GM12875 (cell line): ENCODE measurements at regions not wholly inside any gene's neighbourhood (a gene's known extent, or its start where the extent isn't known, plus 50 kb on each side); places are given as distances from the start of the nearest gene placed in this dataset.

Experiments used
- H3K4me3 ChIP-seq: one replicate; pipeline ENCODE4 v1.5.1; 2011; ENCODE audit warnings: low read depth, low read length, control low read depth
- TF ChIP-seq, protein P1 (sequence below): IDR thresholded peaks from 2 replicates; pipeline ENCODE4 v1.5.1; 2011; ENCODE audit warnings: low read depth, mild to moderate bottlenecking, control low read depth, inconsistent platforms, low read length, moderate library complexity, borderline replicate concordance; ENCODE audit not compliant: insufficient read depth

DNA sequence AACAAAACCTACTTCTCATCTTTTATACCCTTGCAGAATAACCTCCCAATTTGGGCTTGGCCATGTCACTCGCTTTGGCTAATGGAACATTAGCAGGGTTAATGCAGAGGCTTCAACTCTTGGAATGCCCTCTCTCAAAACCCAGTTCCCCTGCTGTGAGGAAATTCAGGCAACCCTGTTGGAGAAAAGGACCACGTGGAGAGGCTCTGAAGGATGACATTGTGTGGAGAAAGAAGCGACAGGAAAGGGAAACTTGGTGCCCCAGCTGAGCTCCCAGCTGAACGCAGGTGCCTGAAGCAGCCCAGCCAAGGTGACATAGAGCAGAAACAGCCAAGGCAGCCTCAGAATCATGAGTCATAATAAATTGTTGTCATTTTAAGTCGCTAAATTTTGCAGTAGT lies 214.2 kb upstream of the GHITM start:
- no peak overlapping the region for H3K4me3 ChIP-seq
- TF ChIP-seq, protein P1, sequence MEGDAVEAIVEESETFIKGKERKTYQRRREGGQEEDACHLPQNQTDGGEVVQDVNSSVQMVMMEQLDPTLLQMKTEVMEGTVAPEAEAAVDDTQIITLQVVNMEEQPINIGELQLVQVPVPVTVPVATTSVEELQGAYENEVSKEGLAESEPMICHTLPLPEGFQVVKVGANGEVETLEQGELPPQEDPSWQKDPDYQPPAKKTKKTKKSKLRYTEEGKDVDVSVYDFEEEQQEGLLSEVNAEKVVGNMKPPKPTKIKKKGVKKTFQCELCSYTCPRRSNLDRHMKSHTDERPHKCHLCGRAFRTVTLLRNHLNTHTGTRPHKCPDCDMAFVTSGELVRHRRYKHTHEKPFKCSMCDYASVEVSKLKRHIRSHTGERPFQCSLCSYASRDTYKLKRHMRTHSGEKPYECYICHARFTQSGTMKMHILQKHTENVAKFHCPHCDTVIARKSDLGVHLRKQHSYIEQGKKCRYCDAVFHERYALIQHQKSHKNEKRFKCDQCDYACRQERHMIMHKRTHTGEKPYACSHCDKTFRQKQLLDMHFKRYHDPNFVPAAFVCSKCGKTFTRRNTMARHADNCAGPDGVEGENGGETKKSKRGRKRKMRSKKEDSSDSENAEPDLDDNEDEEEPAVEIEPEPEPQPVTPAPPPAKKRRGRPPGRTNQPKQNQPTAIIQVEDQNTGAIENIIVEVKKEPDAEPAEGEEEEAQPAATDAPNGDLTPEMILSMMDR, result no peak

DNA sequence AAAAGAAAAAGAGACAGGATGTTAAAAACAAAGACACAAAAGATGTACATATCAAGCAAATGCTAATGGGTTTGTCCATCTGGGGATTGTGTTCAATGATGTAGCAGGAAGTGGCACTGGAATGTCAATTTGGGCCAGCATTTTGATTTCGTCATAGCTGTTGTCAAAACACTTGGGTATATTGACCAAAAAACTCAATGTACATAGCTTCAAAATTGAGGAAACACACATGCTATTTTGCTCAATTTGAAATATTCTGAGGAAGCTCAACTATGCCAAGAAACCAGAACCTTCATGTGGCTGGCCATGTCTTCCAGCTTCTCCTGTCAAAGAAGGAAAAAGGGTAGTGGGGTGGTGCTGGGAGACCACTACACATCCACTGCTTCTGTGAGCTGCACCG lies 212.7 kb upstream of the GHITM start:
- TF ChIP-seq, protein P1, result no peak
- no peak overlapping the region for H3K4me3 ChIP-seq

DNA sequence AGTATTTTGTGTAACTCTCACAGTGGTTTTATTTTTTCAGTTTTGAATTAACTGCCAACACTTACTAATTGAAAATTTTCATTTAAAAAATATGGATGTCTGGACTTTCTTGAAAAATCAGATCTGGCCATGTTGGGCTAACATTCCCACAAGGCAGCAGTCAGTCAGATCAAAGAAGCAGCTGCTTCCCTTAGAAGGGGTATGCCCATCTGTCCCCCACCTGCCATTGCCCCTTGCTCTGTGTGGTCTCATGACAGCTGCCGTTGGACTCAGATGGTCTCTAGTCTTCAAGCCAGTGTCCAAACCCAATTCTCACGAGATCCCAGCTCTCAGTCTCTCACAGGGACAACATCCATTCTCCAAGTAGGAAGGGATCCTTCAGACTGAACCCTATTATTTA lies 212.1 kb upstream of the GHITM start:
- TF ChIP-seq, protein P1, result no peak
- H3K4me3 ChIP-seq, result no peak overlapping the region

DNA sequence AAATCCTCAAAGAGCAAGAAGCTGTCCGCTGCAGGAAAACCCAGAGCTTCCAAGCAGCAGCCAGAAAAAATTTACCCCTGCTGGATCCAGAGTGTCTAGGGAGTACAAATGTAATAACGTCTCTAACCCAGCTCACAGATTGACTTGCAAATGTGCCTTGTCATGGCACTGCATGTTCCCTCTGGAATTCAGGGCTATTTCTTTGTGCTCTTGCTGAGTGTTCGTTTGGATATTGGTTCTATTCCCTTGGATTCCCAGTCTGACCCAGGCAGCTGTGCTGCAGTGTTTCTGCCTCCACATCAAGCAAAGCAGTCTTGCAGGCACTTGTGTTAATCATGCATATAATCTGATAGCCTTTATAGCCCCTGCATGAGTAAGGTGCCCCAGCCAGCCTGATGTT lies 209.9 kb upstream of the GHITM start:
- H3K4me3 ChIP-seq, result no peak overlapping the region
- TF ChIP-seq, protein P1, result no peak

DNA sequence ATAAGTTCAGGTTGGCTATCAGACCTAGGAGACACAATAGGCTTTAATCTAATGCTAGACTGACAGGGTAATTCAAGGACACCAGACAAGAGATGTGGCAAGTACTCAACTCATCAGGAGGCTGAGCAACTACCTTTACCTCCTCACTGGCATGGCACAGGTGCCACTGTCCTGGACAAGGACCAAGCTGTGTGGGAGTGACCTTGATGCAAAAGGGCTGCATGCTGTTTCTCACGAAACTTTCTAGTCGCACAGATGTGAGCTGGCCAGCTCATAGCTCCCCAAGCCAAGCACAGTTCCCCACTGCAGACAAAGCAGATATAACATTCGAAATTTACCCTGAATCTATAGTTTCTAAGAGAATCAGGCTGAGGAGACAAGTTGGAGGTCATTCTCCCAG lies 207.6 kb upstream of the GHITM start:
- no peak overlapping the region for H3K4me3 ChIP-seq
- TF ChIP-seq, protein P1, result no peak

DNA sequence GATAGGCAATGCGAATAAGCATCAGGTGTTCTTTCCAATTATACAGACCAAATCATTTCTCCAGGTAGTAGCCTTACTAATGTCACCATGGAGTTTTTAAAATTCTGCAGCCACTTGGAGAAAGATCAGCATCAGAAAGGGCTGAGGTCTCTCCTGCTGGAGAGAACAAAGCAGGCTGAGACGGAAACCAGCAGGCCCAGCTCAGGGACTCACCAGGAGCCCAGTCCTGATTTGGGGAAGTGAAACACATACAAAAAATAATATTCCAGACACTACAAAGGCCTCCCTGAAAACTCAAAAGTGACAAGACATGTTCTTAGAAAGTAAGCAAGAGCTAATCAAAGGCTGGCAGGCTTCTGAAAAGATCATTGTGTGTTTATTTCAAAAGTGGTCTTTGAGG lies 207.1 kb upstream of the GHITM start:
- TF ChIP-seq, protein P1, result no peak
- no peak overlapping the region for H3K4me3 ChIP-seq

DNA sequence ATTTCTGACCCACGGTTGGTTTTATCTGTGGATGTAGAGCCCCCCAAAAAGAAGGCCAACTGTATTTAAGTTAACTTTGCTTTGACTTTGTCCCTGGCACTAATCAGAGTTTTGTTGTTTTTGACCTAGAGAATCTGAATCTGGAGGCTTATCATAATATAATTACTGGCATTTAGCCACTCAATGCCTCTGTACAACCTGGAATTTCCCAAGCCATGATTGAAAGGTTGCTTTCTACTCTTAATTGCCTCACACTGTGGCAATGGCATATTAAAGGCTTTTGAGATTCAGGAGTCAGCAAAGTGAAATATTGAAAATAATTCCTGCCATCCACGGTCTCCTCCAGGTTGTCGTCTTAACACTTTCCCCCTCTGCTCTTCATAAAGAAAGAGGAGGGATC lies 205.2 kb upstream of the GHITM start:
- TF ChIP-seq, protein P1, result no peak
- H3K4me3 ChIP-seq, result no peak overlapping the region
